IMR-90 (cell line): ENCODE measurements at regions not wholly inside any gene's neighbourhood (a gene's known extent, or its start where the extent isn't known, plus 50 kb on each side); places are given as distances from the start of the nearest gene placed in this dataset.

ENCODE experiments used
- ATAC-seq: fragments of 200-7000 bp; cut with Tn5 transposase; 2 replicates; pipeline ENCODE4 v1.9.1; 2020; ENCODE audit warnings: low read depth, mild to moderate bottlenecking, moderate library complexity
- BruUV-seq: library from RNA; stranded (reverse); fragments of 400-500 nt; replicated peaks from 2 replicates; lab custom pipeline; 2021; lab: Mats Ljungman, UMichigan
- CTCF ChIA-PET: fragments of 300-600 bp; formaldehyde crosslinking; extraction: SDS; loops from one replicate; lab custom pipeline; 2021; ENCODE audit warnings: antibody characterized with exemption; lab: Yijun Ruan, JAX
- POLR2A ChIA-PET: fragments of 300-600 bp; sonication (Branson Sonifier 250); formaldehyde crosslinking; loops from one replicate; lab custom pipeline; 2022; ENCODE audit warnings: antibody characterized with exemption; ENCODE audit not compliant: unreplicated experiment; lab: Charles Lee
- DNase-seq: peaks from one replicate; pipeline ENCODE4 v3.0.0; 2013
- H2AFZ ChIP-seq: replicated peaks from 2 replicates; pipeline ENCODE3; 2013; ENCODE audit warnings: low read length, mild to moderate bottlenecking; ENCODE audit not compliant: poor library complexity
- H2AK5ac ChIP-seq: 2 replicates; pipeline ENCODE4 v1.6.1; 2013; ENCODE audit warnings: low read depth, low read length, inconsistent platforms
- H2AK9ac ChIP-seq: replicated peaks from 2 replicates; pipeline ENCODE3; 2013; ENCODE audit warnings: mild to moderate bottlenecking, low read depth, low read length, moderate library complexity; ENCODE audit not compliant: poor library complexity
- H2BK120ac ChIP-seq: 2 replicates; pipeline ENCODE4 v1.6.1; 2013; ENCODE audit warnings: low read depth, low read length, inconsistent platforms
- H2BK15ac ChIP-seq: 3 replicates; pipeline ENCODE4 v1.6.1; 2013; ENCODE audit warnings: low read depth, low read length, inconsistent platforms
- H2BK20ac ChIP-seq: 2 replicates; pipeline ENCODE4 v1.6.1; 2013; ENCODE audit warnings: low read depth, mild to moderate bottlenecking, inconsistent platforms, low read length, moderate library complexity
- H2BK5ac ChIP-seq: 2 replicates; pipeline ENCODE4 v1.6.1; 2013; ENCODE audit warnings: mild to moderate bottlenecking, low read depth, low read length, inconsistent platforms; ENCODE audit not compliant: poor library complexity, severe bottlenecking
- H3K14ac ChIP-seq: replicated peaks from 2 replicates; pipeline ENCODE4 v1.6.1; 2013; ENCODE audit warnings: low read depth, low read length, inconsistent platforms
- H3K18ac ChIP-seq: 2 replicates; pipeline ENCODE4 v1.6.1; 2013; ENCODE audit warnings: low read depth, low read length, control low read depth
- H3K23ac ChIP-seq: 2 replicates; pipeline ENCODE4 v1.6.1; 2013; ENCODE audit warnings: low read depth, low read length, inconsistent platforms
- H3K27ac ChIP-seq: 2 replicates; pipeline ENCODE4 v1.5.1; 2013; ENCODE audit warnings: mild to moderate bottlenecking, control low read depth, low read length; ENCODE audit not compliant: insufficient read depth
- H3K27me3 ChIP-seq: 2 replicates; pipeline ENCODE4 v1.6.1; 2013; ENCODE audit warnings: low read length; ENCODE audit not compliant: control insufficient read depth, insufficient read depth
- H3K36me3 ChIP-seq: 2 replicates; pipeline ENCODE4 v1.6.1; 2013; ENCODE audit warnings: low read length, mixed read lengths; ENCODE audit not compliant: control insufficient read depth, insufficient read depth
- H3K4ac ChIP-seq: 2 replicates; pipeline ENCODE4 v1.6.1; 2013; ENCODE audit warnings: low read depth, low read length, inconsistent platforms
- H3K4me1 ChIP-seq: 2 replicates; pipeline ENCODE4 v1.6.1; 2013; ENCODE audit warnings: low read length, mixed read lengths; ENCODE audit not compliant: control insufficient read depth, insufficient read depth
- H3K4me2 ChIP-seq: 2 replicates; pipeline ENCODE4 v1.6.1; 2013; ENCODE audit warnings: low read depth, mild to moderate bottlenecking, control low read depth, low read length, moderate library complexity
- H3K4me3 ChIP-seq: 2 replicates; pipeline ENCODE4 v1.5.1; 2013; ENCODE audit warnings: low read depth, mild to moderate bottlenecking, control low read depth, low read length, moderate library complexity; ENCODE audit not compliant: insufficient read depth
- H3K56ac ChIP-seq: 2 replicates; pipeline ENCODE4 v1.6.1; 2013; ENCODE audit warnings: low read length, inconsistent platforms; ENCODE audit not compliant: insufficient read depth; ENCODE audit errors: extremely low read depth
- H3K79me1 ChIP-seq, 2 experiments: 2 replicates each; pipeline ENCODE4 v1.6.1; 2013; ENCODE audit warnings: low read length in 2 of 2, inconsistent platforms in 1 of 2, low read depth in 1 of 2
- H3K9ac ChIP-seq: 2 replicates; pipeline ENCODE4 v1.6.1; 2013; ENCODE audit warnings: low read depth, low read length, control low read depth
- H3K9me1 ChIP-seq: 2 replicates; pipeline ENCODE4 v1.6.1; 2013; ENCODE audit warnings: low read length, inconsistent platforms; ENCODE audit not compliant: insufficient read depth
- H3K9me3 ChIP-seq: 2 replicates; pipeline ENCODE4 v1.6.1; 2013; ENCODE audit warnings: low read length; ENCODE audit not compliant: control insufficient read depth, insufficient read depth
- H4K20me1 ChIP-seq: 2 replicates; pipeline ENCODE4 v1.6.1; 2013; ENCODE audit warnings: low read length, inconsistent platforms; ENCODE audit not compliant: insufficient read depth
- H4K5ac ChIP-seq: 2 replicates; pipeline ENCODE4 v1.6.1; 2013; ENCODE audit warnings: mild to moderate bottlenecking, low read depth, low read length, control low read depth
- H4K8ac ChIP-seq, 2 experiments: 2 replicates each; pipeline ENCODE4 v1.6.1; 2013; ENCODE audit warnings: low read depth in 2 of 2, low read length in 2 of 2, control low read depth in 1 of 2, inconsistent platforms in 1 of 2
- H4K91ac ChIP-seq: 2 replicates; pipeline ENCODE4 v1.6.1; 2013; ENCODE audit warnings: low read depth, low read length, inconsistent platforms; ENCODE audit not compliant: insufficient read depth
- BHLHE40 ChIP-seq: fragments of 150-350 bp; IDR thresholded peaks from 2 replicates; pipeline ENCODE4 v1.6.1; 2016; ENCODE audit warnings: mild to moderate bottlenecking, low read depth, low read length
- CEBPB ChIP-seq: IDR thresholded peaks from 2 replicates; pipeline ENCODE4 v1.6.1; 2012; ENCODE audit warnings: low read depth, low read length, improper control_type of control experiment
- CHD1 ChIP-seq: IDR thresholded peaks from 2 replicates; pipeline ENCODE4 v1.6.1; 2012; ENCODE audit warnings: low read depth, low read length, improper control_type of control experiment
- FOS ChIP-seq: fragments of 150-350 bp; IDR thresholded peaks from 2 replicates; pipeline ENCODE4 v1.6.1; 2016; ENCODE audit warnings: low read depth, low read length
- MAFK ChIP-seq: IDR thresholded peaks from 2 replicates; pipeline ENCODE4 v1.6.1; 2012; ENCODE audit warnings: low read depth, low read length, improper control_type of control experiment
- MAZ ChIP-seq: IDR thresholded peaks from 2 replicates; pipeline ENCODE4 v1.6.1; 2012; ENCODE audit warnings: low read depth, mild to moderate bottlenecking, low read length, improper control_type of control experiment, moderate library complexity, borderline replicate concordance
- MXI1 ChIP-seq: IDR thresholded peaks from 2 replicates; pipeline ENCODE4 v1.6.1; 2012; ENCODE audit warnings: low read depth, mild to moderate bottlenecking, low read length, moderate library complexity, borderline replicate concordance
- NFE2L2 ChIP-seq: fragments of 150-350 bp; IDR thresholded peaks from 2 replicates; pipeline ENCODE4 v1.6.1; 2016; ENCODE audit warnings: low read depth, mild to moderate bottlenecking, low read length
- POLR2A ChIP-seq: IDR thresholded peaks from 2 replicates; pipeline ENCODE4 v1.6.1; 2012; ENCODE audit warnings: mild to moderate bottlenecking, low read depth, low read length
- RAD21 ChIP-seq: IDR thresholded peaks from 2 replicates; pipeline ENCODE4 v1.6.1; 2012; ENCODE audit warnings: low read length, improper control_type of control experiment
- RCOR1 ChIP-seq: IDR thresholded peaks from 2 replicates; pipeline ENCODE4 v1.6.1; 2012; ENCODE audit warnings: mild to moderate bottlenecking, low read length, improper control_type of control experiment; ENCODE audit not compliant: insufficient replicate concordance
- RFX5 ChIP-seq: IDR thresholded peaks from 2 replicates; pipeline ENCODE4 v1.8.0; 2012; ENCODE audit warnings: low read depth, mild to moderate bottlenecking, low read length, moderate library complexity
- SMC3 ChIP-seq: fragments of 150-350 bp; IDR thresholded peaks from 2 replicates; pipeline ENCODE4 v1.6.1; 2016; ENCODE audit warnings: low read depth, mild to moderate bottlenecking, antibody characterized with exemption, low read length, moderate library complexity
- dilution Hi-C: fragments of 300-500 bp; cut with HindIII; formaldehyde crosslinking; loops from one replicate; pipeline ENCODE4 v1.14.3; 2018; ENCODE audit warnings: low sequenced_read_pairs; ENCODE audit not compliant: unreplicated experiment
- in situ Hi-C: fragments of 300-500 bp; cut with MboI; formaldehyde crosslinking; loops from 3 replicates; pipeline ENCODE4 v1.14.3; 2019; ENCODE audit warnings: low sequenced_read_pairs, inconsistent platforms, mixed read lengths
- intact Hi-C: fragments of 100-400 bp; cut with micrococcal nuclease; formaldehyde crosslinking; loops from 2 replicates; pipeline ENCODE4 v1.10.0; 2022
- TF ChIP-seq, protein P1 (sequence below): fragments of 150-350 bp; IDR thresholded peaks from 2 replicates; pipeline ENCODE4 v1.6.1; 2016; ENCODE audit warnings: low read depth, mild to moderate bottlenecking, low read length, moderate library complexity, borderline replicate concordance
- TF ChIP-seq, protein P2 (sequence below): conservative IDR thresholded peaks from 2 replicates; pipeline ENCODE4 v1.5.1; 2012; ENCODE audit warnings: mild to moderate bottlenecking, low read depth, low read length, improper control_type of control experiment
- TF ChIP-seq, protein P3 (sequence below): fragments of 150-350 bp; IDR thresholded peaks from 2 replicates; pipeline ENCODE4 v1.6.1; 2017; ENCODE audit warnings: mild to moderate bottlenecking, antibody characterized with exemption, low read length, low read depth

DNA sequence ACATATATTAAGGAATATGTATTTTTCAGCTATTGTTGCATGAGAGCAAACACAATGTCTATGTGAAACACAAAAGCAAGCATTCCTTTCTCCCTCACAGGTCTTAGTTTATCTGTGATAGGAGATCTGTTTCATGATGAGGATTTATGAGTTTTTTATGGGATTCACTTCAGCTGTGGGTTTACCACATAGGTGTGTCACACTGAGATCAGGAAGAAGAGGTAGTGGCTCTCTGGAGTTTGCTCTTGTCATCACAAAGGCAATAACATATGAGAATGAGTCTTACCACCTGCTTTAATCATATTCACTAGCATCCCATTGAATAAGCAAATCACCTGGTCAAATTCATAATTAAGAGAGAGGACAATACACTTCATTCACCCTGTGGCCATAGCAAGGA, 960.3 kb upstream of the SLC39A10 start:
- Histone ChIP-seq H2BK20ac (no peak overlapping the region), H3K4me1 (no peaks in the 10 kb centered on the region), H3K9me1 (no peaks in the 10 kb centered on the region), H3K18ac (no peak overlapping the region), H3K56ac (no peak overlapping the region), H3K4ac (no peak overlapping the region), H4K20me1 (no peaks in the 10 kb centered on the region), H3K79me1 (no peaks in the 10 kb centered on the region), H2BK15ac (no peak overlapping the region), H3K27ac (no peak overlapping the region), H2BK5ac (no peak overlapping the region), H3K4me2 (no peak overlapping the region), H2AFZ (no peak overlapping the region), H3K9ac (no peak overlapping the region), H3K9me3 (no peaks in the 10 kb centered on the region), H4K91ac (no peak overlapping the region), H2AK5ac (no peak overlapping the region), H4K8ac (no peak overlapping the region), H3K23ac (no peak overlapping the region), H2AK9ac (no peak overlapping the region), H2BK120ac (no peak overlapping the region), H3K36me3 (no peaks in the 10 kb centered on the region), H4K5ac (no peak overlapping the region), H3K14ac (no peak overlapping the region), H3K4me3 (no peak overlapping the region), H3K27me3 (no peaks in the 10 kb centered on the region)
- in situ Hi-C loops: no loop called here
- POLR2A ChIA-PET: no interaction called here
- DNase-seq: no peak
- intact Hi-C loops: no loop called here
- no peak for TF ChIP-seq BHLHE40
- TF ChIP-seq, protein P1, sequence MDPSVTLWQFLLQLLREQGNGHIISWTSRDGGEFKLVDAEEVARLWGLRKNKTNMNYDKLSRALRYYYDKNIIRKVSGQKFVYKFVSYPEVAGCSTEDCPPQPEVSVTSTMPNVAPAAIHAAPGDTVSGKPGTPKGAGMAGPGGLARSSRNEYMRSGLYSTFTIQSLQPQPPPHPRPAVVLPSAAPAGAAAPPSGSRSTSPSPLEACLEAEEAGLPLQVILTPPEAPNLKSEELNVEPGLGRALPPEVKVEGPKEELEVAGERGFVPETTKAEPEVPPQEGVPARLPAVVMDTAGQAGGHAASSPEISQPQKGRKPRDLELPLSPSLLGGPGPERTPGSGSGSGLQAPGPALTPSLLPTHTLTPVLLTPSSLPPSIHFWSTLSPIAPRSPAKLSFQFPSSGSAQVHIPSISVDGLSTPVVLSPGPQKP: no peak
- TF ChIP-seq SMC3: no peak
- no peak for TF ChIP-seq MAFK
- TF ChIP-seq, protein P2, sequence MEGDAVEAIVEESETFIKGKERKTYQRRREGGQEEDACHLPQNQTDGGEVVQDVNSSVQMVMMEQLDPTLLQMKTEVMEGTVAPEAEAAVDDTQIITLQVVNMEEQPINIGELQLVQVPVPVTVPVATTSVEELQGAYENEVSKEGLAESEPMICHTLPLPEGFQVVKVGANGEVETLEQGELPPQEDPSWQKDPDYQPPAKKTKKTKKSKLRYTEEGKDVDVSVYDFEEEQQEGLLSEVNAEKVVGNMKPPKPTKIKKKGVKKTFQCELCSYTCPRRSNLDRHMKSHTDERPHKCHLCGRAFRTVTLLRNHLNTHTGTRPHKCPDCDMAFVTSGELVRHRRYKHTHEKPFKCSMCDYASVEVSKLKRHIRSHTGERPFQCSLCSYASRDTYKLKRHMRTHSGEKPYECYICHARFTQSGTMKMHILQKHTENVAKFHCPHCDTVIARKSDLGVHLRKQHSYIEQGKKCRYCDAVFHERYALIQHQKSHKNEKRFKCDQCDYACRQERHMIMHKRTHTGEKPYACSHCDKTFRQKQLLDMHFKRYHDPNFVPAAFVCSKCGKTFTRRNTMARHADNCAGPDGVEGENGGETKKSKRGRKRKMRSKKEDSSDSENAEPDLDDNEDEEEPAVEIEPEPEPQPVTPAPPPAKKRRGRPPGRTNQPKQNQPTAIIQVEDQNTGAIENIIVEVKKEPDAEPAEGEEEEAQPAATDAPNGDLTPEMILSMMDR: no peak
- no peak for TF ChIP-seq RAD21
- TF ChIP-seq MAZ: no peak
- TF ChIP-seq RFX5: no peak
- no peak for TF ChIP-seq CHD1
- no peak for TF ChIP-seq POLR2A
- no peak for TF ChIP-seq CEBPB
- TF ChIP-seq RCOR1: no peak
- TF ChIP-seq, protein P3, sequence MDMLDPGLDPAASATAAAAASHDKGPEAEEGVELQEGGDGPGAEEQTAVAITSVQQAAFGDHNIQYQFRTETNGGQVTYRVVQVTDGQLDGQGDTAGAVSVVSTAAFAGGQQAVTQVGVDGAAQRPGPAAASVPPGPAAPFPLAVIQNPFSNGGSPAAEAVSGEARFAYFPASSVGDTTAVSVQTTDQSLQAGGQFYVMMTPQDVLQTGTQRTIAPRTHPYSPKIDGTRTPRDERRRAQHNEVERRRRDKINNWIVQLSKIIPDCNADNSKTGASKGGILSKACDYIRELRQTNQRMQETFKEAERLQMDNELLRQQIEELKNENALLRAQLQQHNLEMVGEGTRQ: no peak
- TF ChIP-seq FOS: no peak
- no peak for TF ChIP-seq MXI1
- no peak for TF ChIP-seq NFE2L2
- ATAC-seq: no peak
- no TSS peak for BruUV-seq
- dilution Hi-C loops: no loop called here
- CTCF ChIA-PET: no interaction called here
